Ovary (tissue), 7 donors: ENCODE measurements at regions not wholly inside any gene's neighbourhood (a gene's known extent, or its start where the extent isn't known, plus 50 kb on each side); places are given as distances from the start of the nearest gene placed in this dataset.

ENCODE experiments used
- DNase-seq, 5 donors: peaks; one replicate each; pipeline ENCODE4 v3.0.0-alpha.2; 2019 to 2020
- H3K27ac ChIP-seq, 2 donors: fragments of 200-600 bp; one replicate each; pipeline versions ENCODE4 v1.5.1 to v1.8.0; 2019 to 2022
- H3K27me3 ChIP-seq: fragments of 200-600 bp; one replicate; pipeline ENCODE4 v1.8.0; 2022
- H3K36me3 ChIP-seq: fragments of 200-600 bp; sonication (generic); one replicate; pipeline ENCODE4 v1.5.1; 2019
- H3K4me1 ChIP-seq: one replicate; pipeline ENCODE4 v1.8.1; 2013; ENCODE audit warnings: mild to moderate bottlenecking, moderate library complexity; ENCODE audit not compliant: insufficient read depth
- H3K4me3 ChIP-seq: fragments of 200-600 bp; sonication (generic); one replicate; pipeline ENCODE4 v1.5.1; 2017
- H3K9me3 ChIP-seq, 2 donors: fragments of 200-600 bp in 1 of 2; sonication (generic) in 1 of 2; one replicate each; pipeline versions ENCODE4 v1.5.1 to v1.8.1; 2013 to 2019; ENCODE audit warnings: mild to moderate bottlenecking in 1 of 2, moderate library complexity in 1 of 2
- CTCF ChIP-seq, 3 donors: fragments of 450-650 bp in 2 of 3; fragments of 200-600 bp in 1 of 3; IDR thresholded peaks; one replicate each; pipeline versions ENCODE4 v1.5.1 to v1.8.0; 2016 to 2022; ENCODE audit warnings: antibody characterized with exemption in 3 of 3, mild to moderate bottlenecking in 1 of 3
- EP300 ChIP-seq: sonication (generic); formaldehyde crosslinking; IDR thresholded peaks from one replicate; pipeline ENCODE4 v1.6.1; 2017; ENCODE audit warnings: antibody characterized with exemption
- POLR2A ChIP-seq: fragments of 450-650 bp; IDR thresholded peaks from one replicate; pipeline ENCODE4 v1.6.1; 2017; ENCODE audit warnings: antibody characterized with exemption, mild to moderate bottlenecking, moderate library complexity
- WGBS, 3 donors: extraction: QIAGEN DNeasy Blood & Tissue Kit in 1 of 3; methylation state at CpG; one replicate each; pipeline versions ENCODE4 v1.1.5 to v1.1.7; 2013 to 2017; 5-methylcytosine and 5-hydroxymethylcytosine counted together
- intact Hi-C, 4 donors: fragments of 100-400 bp; cut with DNase I; formaldehyde crosslinking; loops; one replicate each; pipeline versions ENCODE4 v1.11.0 to v1.15.1; 2022 to 2023
- donor health status: DM: no; HTN: no; CAD: no; lungs with moderate emphysema.
- donor health status: DM: no; HTN: no; CAD: no.
- donor health status: Bipolar disorder and iron deficiency.
- donor health status: DM: no; HTN: no; CAD: no.
- donor health status: DM: yes; HTN: yes; CAD: no.

GRCh38 chr1:65494671-65495070 lies 74.2 kb downstream of the LEPR start:
- intact Hi-C loops, result no loop called here
- H3K4me3 ChIP-seq, result no peak overlapping the region
- DNase-seq, result no peak
- H3K27me3 ChIP-seq, result no peaks in the 10 kb centered on the region
- no peaks in the 10 kb centered on the region for H3K36me3 ChIP-seq
- no peaks in the 10 kb centered on the region for H3K9me3 ChIP-seq
- H3K4me1 ChIP-seq, result peaks cover 2% of the 10 kb centered on the region
- no peak for TF ChIP-seq CTCF (IDR thresholded peaks at IDR 0.05)
- TF ChIP-seq POLR2A, result no peak
- TF ChIP-seq EP300, result no peak
- H3K27ac ChIP-seq, result no peak overlapping the region
- WGBS, 3 donors, result 95 to 98% (median 98%) methylated on average over 1 of the region's 1 CpG

- intact Hi-C loops, result no loop called here
- H3K4me1 ChIP-seq, result peaks cover 2% of the 10 kb centered on the region
- DNase-seq, result no peak
- no peaks in the 10 kb centered on the region for H3K27me3 ChIP-seq
- H3K27ac ChIP-seq, result no peak overlapping the region
- TF ChIP-seq EP300 (no peak), CTCF (IDR thresholded peaks at IDR 0.05) (no peak), POLR2A (no peak)
- no peak overlapping the region for H3K4me3 ChIP-seq
- WGBS, 3 donors, result 92 to 100% (median 97%) methylated on average over 1 of the region's 1 CpG
- H3K9me3 ChIP-seq, result no peaks in the 10 kb centered on the region
- H3K36me3 ChIP-seq, result no peaks in the 10 kb centered on the region
Observed at GRCh38 chr1:65495137-65495536, 74.7 kb downstream of the LEPR start.

- intact Hi-C loops, result no loop called here
- no peak overlapping the region for H3K27ac ChIP-seq
Observed at GRCh38 chr1:65497256-65497830, 76.9 kb downstream of the LEPR start.

GRCh38 chr1:65503427-65503826 lies 83.0 kb downstream of the LEPR start:
- DNase-seq, result no peak
- no peaks in the 10 kb centered on the region for H3K36me3 ChIP-seq
- TF ChIP-seq POLR2A (no peak), EP300 (no peak), CTCF (IDR thresholded peaks at IDR 0.05) (no peak)
- intact Hi-C loops, result no loop called here
- H3K4me3 ChIP-seq, result no peak overlapping the region
- WGBS, 3 donors, result 68 to 75% (median 70%) methylated on average over 4 of the region's 4 CpGs
- H3K27me3 ChIP-seq, result no peaks in the 10 kb centered on the region
- no peak overlapping the region for H3K27ac ChIP-seq
- no peaks in the 10 kb centered on the region for H3K4me1 ChIP-seq
- H3K9me3 ChIP-seq, result no peaks in the 10 kb centered on the region

More at GRCh38 chr1:65497256-65497830, 76.9 kb downstream of the LEPR start:
- no peak overlapping the region for H3K4me3 ChIP-seq
- H3K36me3 ChIP-seq, result no peaks in the 10 kb centered on the region
- H3K4me1 ChIP-seq, result peaks cover 2% of the 10 kb centered on the region
- DNase-seq, result no peak
- WGBS, 3 donors, result 7 to 10% (median 8%) methylated on average over 2 of the region's 2 CpGs
- TF ChIP-seq EP300, result no peak
- no peak for TF ChIP-seq POLR2A
- no peak for TF ChIP-seq CTCF (IDR thresholded peaks at IDR 0.05)
- H3K9me3 ChIP-seq, result no peaks in the 10 kb centered on the region
- no peaks in the 10 kb centered on the region for H3K27me3 ChIP-seq
